VCaP (cell line): ENCODE measurements at regions not wholly inside any gene's neighbourhood (a gene's known extent, or its start where the extent isn't known, plus 50 kb on each side); places are given as distances from the start of the nearest gene placed in this dataset.

Experiments
- H3K27ac ChIP-seq: fragments of 450-650 bp; 2 replicates; pipeline ENCODE4 v1.5.1; 2017
- CTCF ChIP-seq: fragments of 450-650 bp; conservative IDR thresholded peaks from 2 replicates; pipeline ENCODE4 v1.5.1; 2017; ENCODE audit warnings: mild to moderate bottlenecking, moderate library complexity

- no peak overlapping the region for H3K27ac ChIP-seq
- TF ChIP-seq CTCF: no peak
Observed at GRCh38 chr12:92426332-92426731, 276.5 kb upstream of the PLEKHG7 start.

- H3K27ac ChIP-seq: no peak overlapping the region
- TF ChIP-seq CTCF: no peak
Observed at GRCh38 chr12:92425165-92425564, 277.6 kb upstream of the PLEKHG7 start.

GRCh38 chr12:92424338-92424737, 278.5 kb upstream of the PLEKHG7 start:
- TF ChIP-seq CTCF: no peak
- H3K27ac ChIP-seq: no peak overlapping the region

GRCh38 chr12:92421701-92422100, 276.1 kb upstream of the BTG1 start:
- no peak overlapping the region for H3K27ac ChIP-seq
- no peak for TF ChIP-seq CTCF

- no peak overlapping the region for H3K27ac ChIP-seq
- TF ChIP-seq CTCF: no peak
Observed at GRCh38 chr12:92421042-92421441, 275.4 kb upstream of the BTG1 start.

GRCh38 chr12:92419201-92419600, 273.6 kb upstream of the BTG1 start:
- no peak for TF ChIP-seq CTCF
- H3K27ac ChIP-seq: no peak overlapping the region

GRCh38 chr12:92418381-92418780, 272.7 kb upstream of the BTG1 start:
- TF ChIP-seq CTCF: no peak
- no peak overlapping the region for H3K27ac ChIP-seq

- H3K27ac ChIP-seq: no peak overlapping the region
- no peak for TF ChIP-seq CTCF
Observed at GRCh38 chr12:92417373-92417772, 271.7 kb upstream of the BTG1 start.
